ENCODE measurements at regions not wholly inside any gene's neighbourhood (a gene's known extent, or its start where the extent isn't known, plus 50 kb on each side); places are given as distances from the start of the nearest gene placed in this dataset.

DNA sequence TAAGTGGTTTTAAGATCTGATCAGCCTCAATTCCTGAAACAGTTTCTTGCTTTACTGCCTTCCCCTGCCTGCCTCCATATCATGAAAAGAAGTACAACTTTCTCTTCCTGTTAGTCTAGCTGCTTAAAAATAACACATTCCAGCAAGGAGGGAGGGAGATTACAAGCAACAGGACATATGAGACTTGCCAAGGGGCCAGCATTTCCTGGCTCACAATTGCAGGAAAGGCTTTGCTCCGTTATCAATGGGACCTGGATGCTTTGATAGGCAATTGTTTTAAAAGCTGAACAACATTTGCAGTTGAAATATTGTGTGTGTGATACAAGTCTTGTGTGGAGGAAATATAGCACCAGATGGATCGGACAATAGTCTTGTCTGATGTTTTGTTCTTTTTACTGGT, 425.0 kb downstream of the FAT4 start:
- in situ Hi-C loops (cut with MboI), result no loop called here
- H3K9ac ChIP-seq (ENCODE audit: control insufficient read depth, insufficient read depth, low read length), result no peak overlapping the region
- H4K20me1 ChIP-seq (ENCODE audit: control insufficient read depth, insufficient read depth), result no peaks in the 10 kb centered on the region

DNA sequence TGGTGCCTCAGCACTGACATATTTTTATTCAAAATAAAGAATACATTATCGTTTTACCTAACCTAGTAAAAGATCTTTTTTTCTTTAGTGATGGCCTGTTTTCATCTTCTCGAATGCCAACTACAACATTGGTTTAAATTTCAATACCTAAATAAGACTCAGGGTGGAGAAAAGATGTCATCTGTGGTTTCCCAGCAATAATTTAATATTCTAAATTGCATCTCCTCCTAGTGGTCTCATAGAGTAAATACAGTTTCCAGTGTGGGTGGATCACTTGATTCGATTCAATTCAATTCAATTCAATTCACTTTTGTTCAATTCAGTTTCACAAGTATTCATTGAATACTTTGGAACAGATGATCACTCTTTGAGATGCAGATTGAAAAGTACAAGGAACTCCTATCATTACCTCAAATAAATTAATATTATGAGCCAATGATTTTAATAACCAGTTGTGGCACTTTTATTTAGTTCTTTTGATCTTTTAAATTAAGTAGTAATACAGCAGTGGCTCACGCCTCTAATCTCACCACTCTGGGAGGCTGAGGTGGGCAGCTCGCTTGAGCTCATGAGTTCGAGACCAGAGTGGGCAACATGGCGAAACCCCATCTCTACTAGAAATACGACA, 427.2 kb downstream of the FAT4 start:
- Histone ChIP-seq H3K79me2 (ENCODE audit: control insufficient read depth, insufficient read depth, low read length) (no peaks in the 10 kb centered on the region), H4K20me1 (ENCODE audit: control insufficient read depth, insufficient read depth) (no peaks in the 10 kb centered on the region), H3K4me2 (ENCODE audit: control insufficient read depth, insufficient read depth) (no peak overlapping the region), H3K4me1 (ENCODE audit: control insufficient read depth, insufficient read depth, low read length) (no peaks in the 10 kb centered on the region), H3K27me3 (replicated peaks in 1 of 2; ENCODE audit: control insufficient read depth in 2 of 2, insufficient read depth in 2 of 2, low read length in 1 of 2) (no peaks in the 10 kb centered on the region), H2AFZ (ENCODE audit: control insufficient read depth, low read depth, low read length) (no peak overlapping the region), H3K9me3 (replicated peaks; ENCODE audit: control insufficient read depth, insufficient read depth, low read length) (no peaks in the 10 kb centered on the region; the same call in 2 of the 3 replicates), H3K36me3 (ENCODE audit: control insufficient read depth in 2 of 2, insufficient read depth in 2 of 2, low read length in 1 of 2) (no peaks in the 10 kb centered on the region), H3K27ac (ENCODE audit: control insufficient read depth, insufficient read depth) (no peak overlapping the region), H3K9ac (ENCODE audit: control insufficient read depth, insufficient read depth, low read length) (no peak overlapping the region), H3K4me3 (no peak overlapping the region)
- 26% methylated on average over 8 of the region's 8 CpGs for WGBS (ENCODE audit: insufficient coverage, insufficient replicate concordance, low lambda C conversion rate, missing lambda C conversion rate)
- ATAC-seq (peak; percentile 68; the same call in 2 of the 3 replicates), FAIRE-seq (no peak), DNase-seq (ENCODE audit: low read depth, low spot score) (no peak)
- BruUV-seq (replicated peaks), result no TSS peak
- in situ Hi-C loops (cut with MboI), result no loop called here
- POLR2A ChIA-PET, result no interaction called here
- peak; percentile 23; the same call in 1 of the 2 replicates for TF ChIP-seq SMC3 (IDR thresholded peaks at IDR 0.05; ENCODE audit: borderline replicate concordance, low read length)
- TF ChIP-seq, protein P1, sequence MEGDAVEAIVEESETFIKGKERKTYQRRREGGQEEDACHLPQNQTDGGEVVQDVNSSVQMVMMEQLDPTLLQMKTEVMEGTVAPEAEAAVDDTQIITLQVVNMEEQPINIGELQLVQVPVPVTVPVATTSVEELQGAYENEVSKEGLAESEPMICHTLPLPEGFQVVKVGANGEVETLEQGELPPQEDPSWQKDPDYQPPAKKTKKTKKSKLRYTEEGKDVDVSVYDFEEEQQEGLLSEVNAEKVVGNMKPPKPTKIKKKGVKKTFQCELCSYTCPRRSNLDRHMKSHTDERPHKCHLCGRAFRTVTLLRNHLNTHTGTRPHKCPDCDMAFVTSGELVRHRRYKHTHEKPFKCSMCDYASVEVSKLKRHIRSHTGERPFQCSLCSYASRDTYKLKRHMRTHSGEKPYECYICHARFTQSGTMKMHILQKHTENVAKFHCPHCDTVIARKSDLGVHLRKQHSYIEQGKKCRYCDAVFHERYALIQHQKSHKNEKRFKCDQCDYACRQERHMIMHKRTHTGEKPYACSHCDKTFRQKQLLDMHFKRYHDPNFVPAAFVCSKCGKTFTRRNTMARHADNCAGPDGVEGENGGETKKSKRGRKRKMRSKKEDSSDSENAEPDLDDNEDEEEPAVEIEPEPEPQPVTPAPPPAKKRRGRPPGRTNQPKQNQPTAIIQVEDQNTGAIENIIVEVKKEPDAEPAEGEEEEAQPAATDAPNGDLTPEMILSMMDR (IDR thresholded peaks at IDR 0.05 in 2 of 3, conservative IDR thresholded peaks at IDR 0.05 in 1 of 3; ENCODE audit: control insufficient read depth in 2 of 3, extremely low read depth in 1 of 3, insufficient read depth in 1 of 3, low read depth in 3 of 3, low read length in 3 of 3), result peak in 2 of 3 experiments; percentile 10 to 22; a peak in 2 of 6 replicates
- TF ChIP-seq KDM1A (IDR thresholded peaks at IDR 0.05; ENCODE audit: borderline replicate concordance), result no peak
- TF ChIP-seq RAD21 (IDR thresholded peaks at IDR 0.05; ENCODE audit: insufficient read depth, low read depth, low read length), result 0 out of 2 replicates have a peak, but pooled peaks have one; percentile 17
- SMC1A ChIA-PET (ENCODE audit: uncharacterized antibody, unreplicated experiment), result no interaction called here
- CTCF ChIA-PET, result interaction anchor here (0.9 kb wide), 1 partner anchor 458 kb away, joined by 3 read pairs; no protein-coding TSS in a partner anchor
- RAD21 ChIA-PET (ENCODE audit: unreplicated experiment), result interaction anchor here (0.7 kb wide), 1 partner anchor 336 kb away, joined by 3 read pairs; no protein-coding TSS in a partner anchor
- intact Hi-C loops (cut with micrococcal nuclease; ENCODE audit: unreplicated experiment), result loop anchor here (1.0 kb wide), 1 partner anchor 429 kb away; no protein-coding TSS in a partner anchor

More for the DNA sequence above, 425.0 kb downstream of the FAT4 start:
- no peak overlapping the region for H2AFZ ChIP-seq (ENCODE audit: control insufficient read depth, low read depth, low read length)
- intact Hi-C loops (cut with micrococcal nuclease; ENCODE audit: unreplicated experiment), result no loop called here
- ChIA-PET RAD21 (ENCODE audit: unreplicated experiment) (no interaction called here), POLR2A (no interaction called here), SMC1A (ENCODE audit: uncharacterized antibody, unreplicated experiment) (no interaction called here), CTCF (interaction anchor here (1.6 kb wide), 1 partner anchor 10 kb away, joined by 3 read pairs; no protein-coding TSS in a partner anchor)
- FAIRE-seq, result no peak
- 0% methylated on average over 2 of the region's 2 CpGs for WGBS (ENCODE audit: insufficient coverage, insufficient replicate concordance, low lambda C conversion rate, missing lambda C conversion rate)
- ATAC-seq, result no peak
- no peak overlapping the region for H3K27ac ChIP-seq (ENCODE audit: control insufficient read depth, insufficient read depth)
- H3K36me3 ChIP-seq (ENCODE audit: control insufficient read depth in 2 of 2, insufficient read depth in 2 of 2, low read length in 1 of 2), result no peaks in the 10 kb centered on the region
- no peaks in the 10 kb centered on the region for H3K27me3 ChIP-seq (replicated peaks in 1 of 2; ENCODE audit: control insufficient read depth in 2 of 2, insufficient read depth in 2 of 2, low read length in 1 of 2)
- no peak overlapping the region for H3K4me3 ChIP-seq
- no peaks in the 10 kb centered on the region for H3K4me1 ChIP-seq (ENCODE audit: control insufficient read depth, insufficient read depth, low read length)
- no peaks in the 10 kb centered on the region for H3K9me3 ChIP-seq (replicated peaks; ENCODE audit: control insufficient read depth, insufficient read depth, low read length)
- no TSS peak for BruUV-seq (replicated peaks)
- H3K4me2 ChIP-seq (ENCODE audit: control insufficient read depth, insufficient read depth), result no peak overlapping the region
- TF ChIP-seq TARDBP (IDR thresholded peaks at IDR 0.05; ENCODE audit: borderline replicate concordance) (no peak), HDGF (IDR thresholded peaks at IDR 0.05) (no peak), MYB (IDR thresholded peaks at IDR 0.05; ENCODE audit: borderline replicate concordance, low read depth, low read length) (no peak), IKZF1 (conservative IDR thresholded peaks at IDR 0.05) (no peak), SUZ12 (IDR thresholded peaks at IDR 0.05; ENCODE audit: unreplicated experiment) (no peak), MTA3 (IDR thresholded peaks at IDR 0.05; ENCODE audit: borderline replicate concordance, low read length) (no peak), CHD4 (IDR thresholded peaks at IDR 0.05) (no peak), GABPA (IDR thresholded peaks at IDR 0.05; ENCODE audit: low read depth) (no peak), EZH2 (IDR thresholded peaks at IDR 0.05; ENCODE audit: borderline replicate concordance, control insufficient read depth, low read depth, low read length) (no peak)
- TF ChIP-seq, protein P2, sequence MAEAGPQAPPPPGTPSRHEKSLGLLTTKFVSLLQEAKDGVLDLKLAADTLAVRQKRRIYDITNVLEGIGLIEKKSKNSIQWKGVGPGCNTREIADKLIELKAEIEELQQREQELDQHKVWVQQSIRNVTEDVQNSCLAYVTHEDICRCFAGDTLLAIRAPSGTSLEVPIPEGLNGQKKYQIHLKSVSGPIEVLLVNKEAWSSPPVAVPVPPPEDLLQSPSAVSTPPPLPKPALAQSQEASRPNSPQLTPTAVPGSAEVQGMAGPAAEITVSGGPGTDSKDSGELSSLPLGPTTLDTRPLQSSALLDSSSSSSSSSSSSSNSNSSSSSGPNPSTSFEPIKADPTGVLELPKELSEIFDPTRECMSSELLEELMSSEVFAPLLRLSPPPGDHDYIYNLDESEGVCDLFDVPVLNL (IDR thresholded peaks at IDR 0.05; ENCODE audit: low read depth, low read length), result no peak
- DNase-seq (ENCODE audit: low read depth, low spot score), result no peak
- H3K79me2 ChIP-seq (ENCODE audit: control insufficient read depth, insufficient read depth, low read length), result no peaks in the 10 kb centered on the region
